Naive thymus-derived CD4-positive, alpha-beta T cell (primary cell): ENCODE measurements at regions not wholly inside any gene's neighbourhood (a gene's known extent, or its start where the extent isn't known, plus 50 kb on each side); places are given as distances from the start of the nearest gene placed in this dataset.
"Not testable (repeated sequence)": the region's sequence is repeated elsewhere in the genome, so short reads cannot be mapped to it uniquely, and the experiment has no call there.

Experiments
- ATAC-seq: fragments of 150-1000 bp; cut with Tn5 transposase; 2 replicates; pipeline ENCODE4 v1.10.0; 2021; ENCODE audit warnings: mild to moderate bottlenecking, moderate library complexity
- CTCF ChIA-PET: fragments of 350-600 bp; sonication (Branson Sonifier 250); formaldehyde crosslinking; loops from one replicate; lab custom pipeline; 2021; ENCODE audit warnings: antibody characterized with exemption; lab: Charles Lee
- POLR2A ChIA-PET: fragments of 350-600 bp; sonication (Branson Sonifier 250); formaldehyde crosslinking; loops from one replicate; lab custom pipeline; 2021; ENCODE audit warnings: antibody characterized with exemption, inconsistent platforms; lab: Charles Lee
- DNase-seq, 9 donors: peaks; one replicate each; pipeline versions ENCODE4 v3.0.0 to v3.0.0-alpha.2; 2020 to 2022; ENCODE audit warnings: mixed read lengths in 1 of 9
- H3K27ac ChIP-seq: one replicate; pipeline ENCODE4 v1.7.0; 2013; ENCODE audit warnings: mild to moderate bottlenecking, low read depth, low read length, moderate library complexity
- H3K27me3 ChIP-seq, 2 donors: one replicate each; pipeline ENCODE4 v1.7.0; 2013; ENCODE audit warnings: low read length in 2 of 2, mild to moderate bottlenecking in 2 of 2, moderate library complexity in 2 of 2; ENCODE audit not compliant: control insufficient read depth in 2 of 2, insufficient read depth in 2 of 2
- H3K36me3 ChIP-seq, 3 experiments: 1 replicate in 2 of 3; 2 replicates in 1 of 3; pipeline ENCODE4 v1.7.0; 2013; ENCODE audit warnings: low read length in 3 of 3, mild to moderate bottlenecking in 3 of 3, moderate library complexity in 1 of 3; ENCODE audit not compliant: insufficient read depth in 3 of 3, control insufficient read depth in 2 of 3
- H3K4me1 ChIP-seq, 2 donors: one replicate each; pipeline ENCODE4 v1.7.0; 2013; ENCODE audit warnings: low read length in 2 of 2, mild to moderate bottlenecking in 2 of 2, moderate library complexity in 1 of 2; ENCODE audit not compliant: control insufficient read depth in 2 of 2, insufficient read depth in 2 of 2
- H3K4me3 ChIP-seq: 2 replicates; pipeline ENCODE4 v1.7.0; 2013; ENCODE audit warnings: mild to moderate bottlenecking, low read length
- H3K9me3 ChIP-seq, 3 experiments: 1 replicate in 2 of 3; 2 replicates in 1 of 3; pipeline ENCODE4 v1.7.0; 2013; ENCODE audit warnings: low read length in 3 of 3; ENCODE audit not compliant: control insufficient read depth in 2 of 3
- H3K27ac Mint-ChIP-seq, 9 donors: one replicate each; pipeline ENCODE4 v1.8.0; 2020 to 2022; ENCODE audit warnings: mixed read lengths in 9 of 9, mild to moderate bottlenecking in 8 of 9, moderate library complexity in 5 of 9, inconsistent platforms in 2 of 9
- H3K27me3 Mint-ChIP-seq, 5 donors: one replicate each; pipeline ENCODE4 v1.8.0; 2021 to 2022; ENCODE audit warnings: mixed read lengths in 5 of 5, mild to moderate bottlenecking in 1 of 5
- H3K36me3 Mint-ChIP-seq, 5 donors: one replicate each; pipeline ENCODE4 v1.8.0; 2020 to 2022; ENCODE audit warnings: mixed read lengths in 5 of 5, mild to moderate bottlenecking in 3 of 5, inconsistent platforms in 1 of 5
- H3K4me1 Mint-ChIP-seq, 7 donors: one replicate each; pipeline ENCODE4 v1.8.0; 2020 to 2022; ENCODE audit warnings: mixed read lengths in 7 of 7, mild to moderate bottlenecking in 3 of 7, inconsistent platforms in 1 of 7
- H3K4me3 Mint-ChIP-seq, 10 donors: one replicate each; pipeline ENCODE4 v1.8.0; 2020 to 2022; ENCODE audit warnings: mild to moderate bottlenecking in 10 of 10, mixed read lengths in 10 of 10, moderate library complexity in 6 of 10, inconsistent platforms in 2 of 10
- H3K9me3 Mint-ChIP-seq, 11 donors: one replicate each; pipeline ENCODE4 v1.8.0; 2020 to 2022; ENCODE audit warnings: mixed read lengths in 11 of 11, mild to moderate bottlenecking in 4 of 11, inconsistent platforms in 1 of 11, moderate library complexity in 1 of 11
- intact Hi-C, 2 donors: fragments of 100-400 bp; cut with micrococcal nuclease; formaldehyde crosslinking; loops; one replicate each; pipeline ENCODE4 v1.15.1; 2023

GRCh38 chrX:66794514-66794913 is 155.6 kb upstream of the EDA2R start:
- H3K36me3 ChIP-seq, H3K27me3 ChIP-seq, H3K4me1 ChIP-seq, H3K27me3 Mint-ChIP-seq, H3K27ac ChIP-seq, H3K4me3 Mint-ChIP-seq, POLR2A ChIA-PET, H3K27ac Mint-ChIP-seq, H3K4me3 ChIP-seq, H3K4me1 Mint-ChIP-seq, ATAC-seq, CTCF ChIA-PET, DNase-seq, H3K36me3 Mint-ChIP-seq, intact Hi-C loops, H3K9me3 ChIP-seq: not testable (repeated sequence)
- H3K9me3 Mint-ChIP-seq: peaks cover 0 to 29% (median 9%) of the 10 kb centered on the region in 11 donors

GRCh38 chrX:66766318-66766717 is 127.4 kb upstream of the EDA2R start:
- H3K9me3 ChIP-seq: no peaks in the 10 kb centered on the region
- POLR2A ChIA-PET: no interaction called here
- H3K4me3 Mint-ChIP-seq: no peak overlapping the region
- no peak for ATAC-seq
- CTCF ChIA-PET: no interaction called here
- no peaks in the 10 kb centered on the region for H3K27me3 ChIP-seq
- no peak overlapping the region for H3K4me3 ChIP-seq
- H3K27me3 Mint-ChIP-seq: peaks cover 0 to 7% (median 0%) of the 10 kb centered on the region in 5 donors
- no peak overlapping the region for H3K27ac ChIP-seq
- no peak for DNase-seq
- no peak overlapping the region for H3K27ac Mint-ChIP-seq
- no peaks in the 10 kb centered on the region for H3K4me1 Mint-ChIP-seq
- H3K4me1 ChIP-seq: no peaks in the 10 kb centered on the region
- no peaks in the 10 kb centered on the region for H3K36me3 Mint-ChIP-seq
- no peaks in the 10 kb centered on the region for H3K36me3 ChIP-seq
- intact Hi-C loops: no loop called here
- H3K9me3 Mint-ChIP-seq: peaks cover 0 to 10% (median 0%) of the 10 kb centered on the region in 11 donors

- ATAC-seq (no peak), DNase-seq (no peak)
- Mint-ChIP-seq H3K4me1 (no peaks in the 10 kb centered on the region), H3K4me3 (no peak overlapping the region), H3K9me3 (peaks cover 0 to 10% (median 0%) of the 10 kb centered on the region in 11 donors), H3K36me3 (no peaks in the 10 kb centered on the region), H3K27me3 (peaks cover 0 to 7% (median 0%) of the 10 kb centered on the region in 5 donors), H3K27ac (no peak overlapping the region)
- Histone ChIP-seq H3K9me3 (no peaks in the 10 kb centered on the region), H3K27me3 (no peaks in the 10 kb centered on the region), H3K36me3 (no peaks in the 10 kb centered on the region), H3K4me3 (no peak overlapping the region), H3K27ac (no peak overlapping the region), H3K4me1 (no peaks in the 10 kb centered on the region)
- POLR2A ChIA-PET: no interaction called here
- CTCF ChIA-PET: no interaction called here
- intact Hi-C loops: no loop called here
Observed at GRCh38 chrX:66760651-66761050, 121.8 kb upstream of the EDA2R start.

GRCh38 chrX:66756717-66757116 is 117.8 kb upstream of the EDA2R start:
- DNase-seq: no peak
- CTCF ChIA-PET: no interaction called here

DNA sequence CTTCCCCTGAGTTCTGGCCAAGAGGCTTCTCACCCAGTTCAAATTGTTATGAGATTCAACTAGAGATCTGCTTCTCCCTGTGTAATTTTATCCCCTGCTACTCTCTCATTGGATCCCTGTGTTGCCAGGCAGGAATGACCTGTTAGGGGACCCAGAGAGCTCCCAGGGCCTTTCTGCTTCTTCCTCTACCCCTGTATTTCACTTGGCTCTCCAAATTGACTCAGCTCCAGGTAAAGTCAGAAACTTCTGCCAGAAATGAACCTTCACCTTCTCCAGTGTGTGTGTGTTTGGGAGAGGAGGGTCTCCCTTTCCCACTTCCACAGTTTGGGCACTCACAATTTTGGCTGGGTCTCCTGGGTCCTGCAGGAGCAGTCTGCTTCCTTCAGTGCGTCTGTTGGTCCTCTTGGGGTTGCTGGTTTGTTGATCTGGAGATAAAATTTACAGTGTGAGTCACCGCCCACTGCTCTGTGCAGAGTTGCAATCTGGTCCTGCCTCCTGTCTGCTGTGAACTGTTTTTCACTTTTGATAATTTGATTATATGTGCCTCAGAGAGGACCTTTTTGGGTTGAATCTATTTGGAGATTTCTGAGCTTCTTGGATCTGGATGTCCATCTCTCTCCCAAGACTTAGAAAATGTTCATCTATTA is 112.4 kb upstream of the EDA2R start:
- H3K36me3 ChIP-seq: no peaks in the 10 kb centered on the region
- DNase-seq: no peak
- no peak overlapping the region for H3K27ac ChIP-seq
- Mint-ChIP-seq H3K36me3 (no peaks in the 10 kb centered on the region), H3K4me1 (peaks cover 0 to 1% (median 0%) of the 10 kb centered on the region in 7 donors), H3K27ac (no peak overlapping the region), H3K9me3 (peaks cover 0 to 3% (median 0%) of the 10 kb centered on the region in 11 donors), H3K4me3 (no peak overlapping the region), H3K27me3 (peaks cover 0 to 6% (median 0%) of the 10 kb centered on the region in 5 donors)
- POLR2A ChIA-PET: no interaction called here
- CTCF ChIA-PET: no interaction called here
- no peaks in the 10 kb centered on the region for H3K27me3 ChIP-seq
- ATAC-seq: no peak
- H3K4me1 ChIP-seq: no peaks in the 10 kb centered on the region
- H3K9me3 ChIP-seq: no peaks in the 10 kb centered on the region
- intact Hi-C loops: no loop called here
- no peak overlapping the region for H3K4me3 ChIP-seq

More at GRCh38 chrX:66756717-66757116, 117.8 kb upstream of the EDA2R start:
- H3K27ac ChIP-seq: no peak overlapping the region
- no peaks in the 10 kb centered on the region for H3K27me3 ChIP-seq
- H3K4me3 ChIP-seq: no peak overlapping the region
- Mint-ChIP-seq H3K4me1 (no peaks in the 10 kb centered on the region), H3K36me3 (no peaks in the 10 kb centered on the region), H3K27me3 (no peaks in the 10 kb centered on the region), H3K4me3 (no peak overlapping the region), H3K9me3 (peaks cover 0 to 2% (median 0%) of the 10 kb centered on the region in 11 donors), H3K27ac (no peak overlapping the region)
- no peaks in the 10 kb centered on the region for H3K36me3 ChIP-seq
- intact Hi-C loops: no loop called here
- H3K9me3 ChIP-seq: no peaks in the 10 kb centered on the region
- ATAC-seq: no peak
- POLR2A ChIA-PET: no interaction called here
- H3K4me1 ChIP-seq: no peaks in the 10 kb centered on the region

- POLR2A ChIA-PET: not testable (repeated sequence)
Observed at GRCh38 chrX:66744519-66744918, 105.6 kb upstream of the EDA2R start.

DNA sequence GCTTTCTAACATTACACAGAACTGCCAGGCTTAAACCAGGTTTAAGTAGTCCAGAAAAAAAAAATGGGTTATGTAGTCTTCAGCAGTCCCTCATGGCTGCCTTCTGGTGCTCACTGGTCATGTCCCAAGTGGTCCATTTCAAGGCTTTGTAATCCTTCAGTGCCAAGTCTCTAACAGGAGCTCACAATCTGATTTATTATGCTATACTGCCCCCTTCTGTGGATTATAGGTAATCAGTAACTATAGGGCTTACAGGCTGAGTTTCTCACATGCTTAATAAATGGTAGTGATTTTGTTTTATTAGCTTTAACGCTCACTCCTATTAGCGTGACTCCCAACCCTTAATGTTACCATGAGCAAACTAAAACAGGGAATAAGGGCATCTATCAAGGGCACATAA is 92.5 kb upstream of the EDA2R start:
- Histone ChIP-seq H3K36me3 (no peaks in the 10 kb centered on the region), H3K4me1 (no peaks in the 10 kb centered on the region), H3K4me3 (no peak overlapping the region), H3K9me3 (no peaks in the 10 kb centered on the region), H3K27ac (no peak overlapping the region), H3K27me3 (no peaks in the 10 kb centered on the region)
- Mint-ChIP-seq H3K9me3 (no peaks in the 10 kb centered on the region), H3K27ac (no peak overlapping the region), H3K4me1 (peaks cover 0 to 8% (median 0%) of the 10 kb centered on the region in 7 donors), H3K27me3 (peaks cover 0 to 3% (median 0%) of the 10 kb centered on the region in 5 donors), H3K36me3 (no peaks in the 10 kb centered on the region), H3K4me3 (no peak overlapping the region)
- POLR2A ChIA-PET: no interaction called here
- intact Hi-C loops: loop anchor here (1.0 kb wide), 2 partner anchors 745 to 1150 kb away; no protein-coding TSS in a partner anchor
- CTCF ChIA-PET: interaction anchor here (0.7 to 2.1 kb wide), 4 partner anchors 92 to 1203 kb away, joined by 3 to 7 read pairs (median 4); no protein-coding TSS in a partner anchor
- peak in 5 of 9 donors; percentile 15 to 32 (median 26) for DNase-seq
- ATAC-seq: no peak

More at GRCh38 chrX:66744519-66744918, 105.6 kb upstream of the EDA2R start:
- DNase-seq, intact Hi-C loops, H3K4me3 Mint-ChIP-seq, H3K27ac ChIP-seq, H3K27ac Mint-ChIP-seq, H3K36me3 Mint-ChIP-seq, H3K27me3 ChIP-seq, H3K4me1 ChIP-seq, CTCF ChIA-PET, H3K4me3 ChIP-seq, ATAC-seq, H3K4me1 Mint-ChIP-seq, H3K9me3 ChIP-seq, H3K36me3 ChIP-seq: not testable (repeated sequence)
- H3K27me3 Mint-ChIP-seq: peaks cover 0 to 10% (median 5%) of the 10 kb centered on the region in 5 donors
- H3K9me3 Mint-ChIP-seq: peaks cover 0 to 31% (median 15%) of the 10 kb centered on the region in 11 donors
